Osteocyte (in vitro differentiated cells): ENCODE measurements at regions not wholly inside any gene's neighbourhood (a gene's known extent, or its start where the extent isn't known, plus 50 kb on each side); places are given as distances from the start of the nearest gene placed in this dataset.

Source experiments
- DNase-seq: peaks from one replicate; pipeline ENCODE4 v3.0.0; 2021; ENCODE audit warnings: mixed read lengths; ENCODE audit not compliant: unreplicated experiment; ENCODE audit errors: extremely low spot score
- H3K27ac Mint-ChIP-seq: one replicate; pipeline ENCODE4 v1.8.0; 2021; ENCODE audit warnings: mild to moderate bottlenecking, mixed read lengths; ENCODE audit not compliant: unreplicated experiment
- H3K27me3 Mint-ChIP-seq: one replicate; pipeline ENCODE4 v1.8.0; 2021; ENCODE audit warnings: mixed read lengths; ENCODE audit not compliant: unreplicated experiment
- H3K36me3 Mint-ChIP-seq: one replicate; pipeline ENCODE4 v1.8.0; 2021; ENCODE audit warnings: mixed read lengths; ENCODE audit not compliant: unreplicated experiment
- H3K4me1 Mint-ChIP-seq: one replicate; pipeline ENCODE4 v1.8.0; 2021; ENCODE audit warnings: mixed read lengths; ENCODE audit not compliant: unreplicated experiment
- H3K4me3 Mint-ChIP-seq: one replicate; pipeline ENCODE4 v1.8.0; 2021; ENCODE audit warnings: mild to moderate bottlenecking, moderate library complexity, mixed read lengths; ENCODE audit not compliant: unreplicated experiment
- H3K9me3 Mint-ChIP-seq: one replicate; pipeline ENCODE4 v1.8.0; 2021; ENCODE audit warnings: mixed read lengths; ENCODE audit not compliant: unreplicated experiment
- CTCF ChIP-seq: fragments of 200-600 bp; sonication (generic); IDR thresholded peaks from 2 replicates; pipeline ENCODE4 v1.5.0; 2021; ENCODE audit warnings: antibody characterized with exemption, mild to moderate bottlenecking, moderate library complexity

DNA sequence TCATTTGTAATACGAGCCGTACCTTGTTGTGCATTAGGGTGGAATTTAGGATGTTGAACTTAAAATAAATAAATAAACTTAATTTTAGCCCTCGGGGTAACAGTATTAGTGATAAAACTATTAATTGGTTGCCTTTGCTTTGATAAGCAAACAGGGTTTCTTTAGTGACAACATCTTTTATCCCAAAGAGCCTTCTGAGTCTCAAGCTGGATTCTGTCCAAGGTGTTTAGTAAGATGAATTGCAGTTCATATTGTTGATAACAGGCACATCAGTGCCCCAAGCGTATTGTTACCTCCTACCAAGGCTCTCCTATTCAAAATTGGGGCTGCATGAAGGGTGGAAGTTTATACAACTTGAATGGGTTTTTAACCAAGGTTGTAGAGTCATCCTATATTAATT, 144.4 kb upstream of the CELF2 start:
- H3K27me3 Mint-ChIP-seq, result no peaks in the 10 kb centered on the region
- peaks cover 36% of the 10 kb centered on the region for H3K4me1 Mint-ChIP-seq
- DNase-seq, result no peak
- TF ChIP-seq CTCF, result no peak
- H3K4me3 Mint-ChIP-seq, result no peak overlapping the region
- H3K27ac Mint-ChIP-seq, result peak overlapping the region; percentile 98
- peaks cover 3% of the 10 kb centered on the region for H3K9me3 Mint-ChIP-seq
- no peaks in the 10 kb centered on the region for H3K36me3 Mint-ChIP-seq

DNA sequence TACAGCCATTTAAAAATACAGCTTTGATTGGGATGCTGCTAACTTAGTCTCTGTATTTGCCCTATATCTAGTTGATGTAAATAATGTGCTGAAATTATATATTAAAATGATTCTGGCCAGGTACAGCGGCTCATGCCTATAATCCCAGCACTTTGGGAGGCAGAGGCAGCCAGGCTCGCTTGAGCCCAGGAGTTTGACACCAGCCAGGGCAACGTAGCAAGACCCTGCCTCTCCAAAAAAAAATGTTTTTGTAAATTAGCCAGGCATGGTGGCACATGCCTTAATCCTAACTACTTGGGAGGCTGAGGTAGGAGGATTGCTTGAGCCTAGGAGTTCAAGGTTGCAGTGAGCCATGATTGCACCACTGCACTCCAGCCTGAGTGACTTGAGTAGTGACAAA, 143.8 kb upstream of the CELF2 start:
- Mint-ChIP-seq H3K4me1 (peaks cover 37% of the 10 kb centered on the region), H3K4me3 (no peak overlapping the region), H3K27me3 (no peaks in the 10 kb centered on the region), H3K27ac (peak overlapping the region; percentile 98), H3K36me3 (no peaks in the 10 kb centered on the region), H3K9me3 (peaks cover 3% of the 10 kb centered on the region)
- DNase-seq, result no peak
- TF ChIP-seq CTCF, result no peak

DNA sequence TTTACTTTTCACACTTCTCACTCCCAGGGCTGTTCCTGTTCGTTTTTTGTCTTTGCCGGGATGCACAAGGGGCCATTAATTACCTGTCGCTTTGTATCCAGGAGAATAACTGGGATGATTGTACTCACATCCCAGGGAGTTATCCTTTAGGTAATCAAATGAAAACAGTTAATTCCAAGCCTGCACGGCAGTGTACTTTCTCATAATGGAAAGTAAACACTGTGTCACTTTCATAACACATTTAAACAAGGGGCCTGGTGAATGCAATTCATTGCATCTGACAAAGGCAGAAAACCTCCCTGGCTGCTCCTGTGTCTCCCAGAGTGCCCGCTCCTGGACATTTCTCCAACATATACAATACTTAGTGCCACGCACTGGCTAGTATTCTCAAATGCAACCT, 138.7 kb upstream of the CELF2 start:
- no peak for DNase-seq
- peak overlapping the region; percentile 33 for H3K27ac Mint-ChIP-seq
- no peak for TF ChIP-seq CTCF
- H3K36me3 Mint-ChIP-seq, result no peaks in the 10 kb centered on the region
- peaks cover 2% of the 10 kb centered on the region for H3K9me3 Mint-ChIP-seq
- peaks cover 8% of the 10 kb centered on the region for H3K4me1 Mint-ChIP-seq
- H3K4me3 Mint-ChIP-seq, result no peak overlapping the region
- H3K27me3 Mint-ChIP-seq, result no peaks in the 10 kb centered on the region

GRCh38 chr10:10881117-10881813, 136.4 kb upstream of the CELF2 start:
- Mint-ChIP-seq H3K9me3 (peaks cover 10% of the 10 kb centered on the region), H3K4me1 (peaks cover 8% of the 10 kb centered on the region), H3K27me3 (no peaks in the 10 kb centered on the region), H3K36me3 (peaks cover 4% of the 10 kb centered on the region), H3K27ac (no peak overlapping the region), H3K4me3 (no peak overlapping the region)
- no peak for TF ChIP-seq CTCF
- DNase-seq, result no peak

GRCh38 chr10:10883737-10884136, 133.9 kb upstream of the CELF2 start:
- H3K4me1 Mint-ChIP-seq, result peaks cover 8% of the 10 kb centered on the region
- H3K27me3 Mint-ChIP-seq, result no peaks in the 10 kb centered on the region

More at GRCh38 chr10:10883737-10884136, 133.9 kb upstream of the CELF2 start:
- H3K27ac Mint-ChIP-seq, result no peak overlapping the region
- peaks cover 4% of the 10 kb centered on the region for H3K36me3 Mint-ChIP-seq
- peaks cover 10% of the 10 kb centered on the region for H3K9me3 Mint-ChIP-seq
- DNase-seq, result no peak
- no peak overlapping the region for H3K4me3 Mint-ChIP-seq
- no peak for TF ChIP-seq CTCF
